GM12892 (cell line): ENCODE measurements at regions not wholly inside any gene's neighbourhood (a gene's known extent, or its start where the extent isn't known, plus 50 kb on each side); places are given as distances from the start of the nearest gene placed in this dataset.

Source experiments
- DNase-seq: peaks from one replicate; pipeline ENCODE4 v3.0.0; 2011; ENCODE audit not compliant: insufficient read length
- FAIRE-seq: peaks from 2 replicates; lab custom pipeline; 2011; peaks lifted over from hg19 to GRCh38; lab: Jason Lieb, UNC
- POLR2A ChIP-seq: IDR thresholded peaks from 2 replicates; pipeline ENCODE4 v1.6.1; 2011; ENCODE audit warnings: low read depth, low read length, control low read depth
- POLR2AphosphoS5 ChIP-seq: IDR thresholded peaks from 2 replicates; pipeline ENCODE4 v1.6.1; 2011; ENCODE audit warnings: low read depth, low read length, control low read depth
- TAF1 ChIP-seq: IDR thresholded peaks from 2 replicates; pipeline ENCODE4 v1.6.1; 2011; ENCODE audit warnings: low read depth, mild to moderate bottlenecking, control low read depth, low read length, borderline replicate concordance

GRCh38 chr4:38424151-38424871 is 239.7 kb upstream of the KLF3 start:
- DNase-seq (no peak), FAIRE-seq (no peak)
- TF ChIP-seq TAF1, result no peak
- TF ChIP-seq POLR2AphosphoS5, result no peak
- TF ChIP-seq POLR2A, result no peak

GRCh38 chr4:38426532-38426931 is 237.5 kb upstream of the KLF3 start:
- DNase-seq (no peak), FAIRE-seq (no peak)
- TF ChIP-seq POLR2AphosphoS5 (no peak), POLR2A (no peak), TAF1 (no peak)

GRCh38 chr4:38430841-38431240 is 233.2 kb upstream of the KLF3 start:
- TF ChIP-seq POLR2A, result no peak
- no peak for TF ChIP-seq POLR2AphosphoS5
- TF ChIP-seq TAF1, result no peak
- no peak for FAIRE-seq
- DNase-seq, result no peak

GRCh38 chr4:38442073-38442788 is 221.8 kb upstream of the KLF3 start:
- no peak for FAIRE-seq
- no peak for TF ChIP-seq POLR2A
- TF ChIP-seq POLR2AphosphoS5, result no peak
- DNase-seq, result no peak

- FAIRE-seq, result no peak
- TF ChIP-seq POLR2A (no peak), TAF1 (no peak), POLR2AphosphoS5 (no peak)
- DNase-seq, result no peak
Observed at GRCh38 chr4:38449506-38450174, 214.4 kb upstream of the KLF3 start.

- FAIRE-seq (no peak), DNase-seq (no peak)
- TF ChIP-seq POLR2AphosphoS5 (no peak), POLR2A (no peak), TAF1 (no peak)
Observed at GRCh38 chr4:38452009-38452408, 212.0 kb upstream of the KLF3 start.

- DNase-seq (no peak), FAIRE-seq (no peak)
- TF ChIP-seq TAF1 (no peak), POLR2A (no peak), POLR2AphosphoS5 (no peak)
Observed at GRCh38 chr4:38452542-38452941, 211.5 kb upstream of the KLF3 start.

GRCh38 chr4:38453253-38453881 is 210.6 kb upstream of the KLF3 start:
- no peak for TF ChIP-seq POLR2A
- TF ChIP-seq TAF1, result no peak
- TF ChIP-seq POLR2AphosphoS5, result no peak
- FAIRE-seq (no peak), DNase-seq (no peak)

- FAIRE-seq, result no peak
- no peak for TF ChIP-seq TAF1
- TF ChIP-seq POLR2AphosphoS5, result no peak
- TF ChIP-seq POLR2A, result no peak
- DNase-seq, result no peak
Observed at GRCh38 chr4:38454284-38454683, 209.7 kb upstream of the KLF3 start.

- FAIRE-seq (peak; percentile 89), DNase-seq (no peak)
- TF ChIP-seq POLR2AphosphoS5, result no peak
- TF ChIP-seq POLR2A, result no peak
- no peak for TF ChIP-seq TAF1
Observed at GRCh38 chr4:38455092-38455862, 208.7 kb upstream of the KLF3 start.

- FAIRE-seq (no peak), DNase-seq (no peak)
- TF ChIP-seq POLR2AphosphoS5, result no peak
- no peak for TF ChIP-seq TAF1
- TF ChIP-seq POLR2A, result no peak
Observed at GRCh38 chr4:38456096-38456495, 207.9 kb upstream of the KLF3 start.

GRCh38 chr4:38461342-38461741 is 202.7 kb upstream of the KLF3 start:
- TF ChIP-seq TAF1 (no peak), POLR2A (no peak), POLR2AphosphoS5 (no peak)
- no peak for FAIRE-seq

More at GRCh38 chr4:38461342-38461741, 202.7 kb upstream of the KLF3 start:
- DNase-seq, result no peak
